ENCODE measurements at regions not wholly inside any gene's neighbourhood (a gene's known extent, or its start where the extent isn't known, plus 50 kb on each side); places are given as distances from the start of the nearest gene placed in this dataset.

- TF ChIP-seq EP300 (IDR thresholded peaks at IDR 0.05; ENCODE audit: borderline replicate concordance): no peak
These were observed 166.8 kb upstream of the CAMK1G start for GRCh38 chr1:209416716-209417115.

- no peak for TF ChIP-seq YY1 (IDR thresholded peaks at IDR 0.05; ENCODE audit: low read depth)
These were observed 165.8 kb upstream of the CAMK1G start for GRCh38 chr1:209417761-209418160.

- TF ChIP-seq YY1 (IDR thresholded peaks at IDR 0.05; ENCODE audit: low read depth) (no peak), CREB1 (IDR thresholded peaks at IDR 0.05; ENCODE audit: low read depth) (no peak), TAF1 (IDR thresholded peaks at IDR 0.05; ENCODE audit: low read depth) (no peak), TCF12 (IDR thresholded peaks at IDR 0.05; ENCODE audit: low read depth) (no peak), NFIC (IDR thresholded peaks at IDR 0.05) (no peak), RAD21 (IDR thresholded peaks at IDR 0.05; ENCODE audit: low read depth) (no peak)
These were observed 163.2 kb upstream of the CAMK1G start for GRCh38 chr1:209420276-209420675.

GRCh38 chr1:209421186-209421585 lies 162.3 kb upstream of the CAMK1G start:
- TF ChIP-seq TEAD4 (IDR thresholded peaks at IDR 0.05) (no peak), EGR1 (IDR thresholded peaks at IDR 0.05) (no peak), REST (IDR thresholded peaks at IDR 0.05; ENCODE audit: low read depth) (no peak), RAD21 (IDR thresholded peaks at IDR 0.05; ENCODE audit: low read depth) (no peak), MAX (IDR thresholded peaks at IDR 0.05) (no peak), USF1 (IDR thresholded peaks at IDR 0.05) (no peak), CEBPB (IDR thresholded peaks at IDR 0.05) (no peak), ZBTB7A (IDR thresholded peaks at IDR 0.05; ENCODE audit: low read depth) (no peak), FOXM1 (IDR thresholded peaks at IDR 0.05; ENCODE audit: borderline replicate concordance, low read depth) (no peak)

- TF ChIP-seq USF1 (IDR thresholded peaks at IDR 0.05): no peak
- TF ChIP-seq EP300 (IDR thresholded peaks at IDR 0.05; ENCODE audit: borderline replicate concordance): no peak
- no peak for TF ChIP-seq TAF1 (IDR thresholded peaks at IDR 0.05; ENCODE audit: low read depth)
- TF ChIP-seq YY1 (IDR thresholded peaks at IDR 0.05; ENCODE audit: low read depth): no peak
- no peak for TF ChIP-seq EGR1 (IDR thresholded peaks at IDR 0.05)
- TF ChIP-seq MAX (IDR thresholded peaks at IDR 0.05): no peak
- no peak for TF ChIP-seq FOXM1 (IDR thresholded peaks at IDR 0.05; ENCODE audit: borderline replicate concordance, low read depth)
- no peak for TF ChIP-seq REST (IDR thresholded peaks at IDR 0.05; ENCODE audit: low read depth)
These were observed 161.4 kb upstream of the CAMK1G start for GRCh38 chr1:209421978-209422680.

GRCh38 chr1:209425959-209426358 lies 157.6 kb upstream of the CAMK1G start:
- TF ChIP-seq REST (IDR thresholded peaks at IDR 0.05; ENCODE audit: low read depth): no peak
- no peak for TF ChIP-seq MAX (IDR thresholded peaks at IDR 0.05)
- no peak for TF ChIP-seq TAF1 (IDR thresholded peaks at IDR 0.05; ENCODE audit: low read depth)
- no peak for TF ChIP-seq FOXM1 (IDR thresholded peaks at IDR 0.05; ENCODE audit: borderline replicate concordance, low read depth)
- TF ChIP-seq ZBTB7A (IDR thresholded peaks at IDR 0.05; ENCODE audit: low read depth): no peak
- no peak for TF ChIP-seq YY1 (IDR thresholded peaks at IDR 0.05; ENCODE audit: low read depth)
- no peak for TF ChIP-seq TCF12 (IDR thresholded peaks at IDR 0.05; ENCODE audit: low read depth)
- no peak for TF ChIP-seq EGR1 (IDR thresholded peaks at IDR 0.05)
- no peak for TF ChIP-seq CEBPB (IDR thresholded peaks at IDR 0.05)
- TF ChIP-seq USF1 (IDR thresholded peaks at IDR 0.05): no peak
- no peak for TF ChIP-seq TEAD4 (IDR thresholded peaks at IDR 0.05)
- no peak for TF ChIP-seq RAD21 (IDR thresholded peaks at IDR 0.05; ENCODE audit: low read depth)

Measured in Ishikawa (cell line).